22Rv1 (cell line): ENCODE measurements at regions not wholly inside any gene's neighbourhood (a gene's known extent, or its start where the extent isn't known, plus 50 kb on each side); places are given as distances from the start of the nearest gene placed in this dataset.

ENCODE experiments used
- ZFX ChIP-seq: fragments of 450-650 bp; IDR thresholded peaks from 2 replicates; pipeline ENCODE4 v1.6.1; 2017; ENCODE audit warnings: antibody characterized with exemption, borderline replicate concordance
- TF ChIP-seq, protein P1 (sequence below): fragments of 450-650 bp; IDR thresholded peaks from 2 replicates; pipeline ENCODE4 v1.5.1; 2017; ENCODE audit warnings: mild to moderate bottlenecking

DNA sequence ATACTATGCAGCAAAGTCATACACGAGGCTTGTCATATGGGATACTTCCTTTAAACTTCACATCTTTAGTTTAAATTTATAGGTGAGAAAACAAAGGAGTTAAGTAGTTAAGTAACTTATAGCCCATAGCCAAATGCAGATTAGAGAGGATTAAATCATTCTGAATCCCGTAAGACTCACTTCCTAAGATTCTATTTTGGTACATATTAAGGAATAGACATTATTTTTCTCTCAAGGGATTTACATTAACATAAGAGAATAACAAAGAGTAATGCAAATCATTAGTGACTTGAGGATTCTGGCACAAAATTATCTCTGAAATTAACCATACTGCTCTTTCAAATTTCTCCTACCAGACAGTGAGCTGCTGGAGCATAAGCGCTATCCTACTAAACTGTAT, 747.4 kb upstream of the ARPP21 start:
- TF ChIP-seq, protein P1, sequence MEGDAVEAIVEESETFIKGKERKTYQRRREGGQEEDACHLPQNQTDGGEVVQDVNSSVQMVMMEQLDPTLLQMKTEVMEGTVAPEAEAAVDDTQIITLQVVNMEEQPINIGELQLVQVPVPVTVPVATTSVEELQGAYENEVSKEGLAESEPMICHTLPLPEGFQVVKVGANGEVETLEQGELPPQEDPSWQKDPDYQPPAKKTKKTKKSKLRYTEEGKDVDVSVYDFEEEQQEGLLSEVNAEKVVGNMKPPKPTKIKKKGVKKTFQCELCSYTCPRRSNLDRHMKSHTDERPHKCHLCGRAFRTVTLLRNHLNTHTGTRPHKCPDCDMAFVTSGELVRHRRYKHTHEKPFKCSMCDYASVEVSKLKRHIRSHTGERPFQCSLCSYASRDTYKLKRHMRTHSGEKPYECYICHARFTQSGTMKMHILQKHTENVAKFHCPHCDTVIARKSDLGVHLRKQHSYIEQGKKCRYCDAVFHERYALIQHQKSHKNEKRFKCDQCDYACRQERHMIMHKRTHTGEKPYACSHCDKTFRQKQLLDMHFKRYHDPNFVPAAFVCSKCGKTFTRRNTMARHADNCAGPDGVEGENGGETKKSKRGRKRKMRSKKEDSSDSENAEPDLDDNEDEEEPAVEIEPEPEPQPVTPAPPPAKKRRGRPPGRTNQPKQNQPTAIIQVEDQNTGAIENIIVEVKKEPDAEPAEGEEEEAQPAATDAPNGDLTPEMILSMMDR = no peak
- TF ChIP-seq ZFX = no peak
